ENCODE measurements at regions not wholly inside any gene's neighbourhood (a gene's known extent, or its start where the extent isn't known, plus 50 kb on each side); places are given as distances from the start of the nearest gene placed in this dataset.

- TF ChIP-seq, protein P1, sequence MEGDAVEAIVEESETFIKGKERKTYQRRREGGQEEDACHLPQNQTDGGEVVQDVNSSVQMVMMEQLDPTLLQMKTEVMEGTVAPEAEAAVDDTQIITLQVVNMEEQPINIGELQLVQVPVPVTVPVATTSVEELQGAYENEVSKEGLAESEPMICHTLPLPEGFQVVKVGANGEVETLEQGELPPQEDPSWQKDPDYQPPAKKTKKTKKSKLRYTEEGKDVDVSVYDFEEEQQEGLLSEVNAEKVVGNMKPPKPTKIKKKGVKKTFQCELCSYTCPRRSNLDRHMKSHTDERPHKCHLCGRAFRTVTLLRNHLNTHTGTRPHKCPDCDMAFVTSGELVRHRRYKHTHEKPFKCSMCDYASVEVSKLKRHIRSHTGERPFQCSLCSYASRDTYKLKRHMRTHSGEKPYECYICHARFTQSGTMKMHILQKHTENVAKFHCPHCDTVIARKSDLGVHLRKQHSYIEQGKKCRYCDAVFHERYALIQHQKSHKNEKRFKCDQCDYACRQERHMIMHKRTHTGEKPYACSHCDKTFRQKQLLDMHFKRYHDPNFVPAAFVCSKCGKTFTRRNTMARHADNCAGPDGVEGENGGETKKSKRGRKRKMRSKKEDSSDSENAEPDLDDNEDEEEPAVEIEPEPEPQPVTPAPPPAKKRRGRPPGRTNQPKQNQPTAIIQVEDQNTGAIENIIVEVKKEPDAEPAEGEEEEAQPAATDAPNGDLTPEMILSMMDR (IDR thresholded peaks at IDR 0.05), result no peak
- TF ChIP-seq POLR2A (IDR thresholded peaks at IDR 0.05), result no peak
These were observed 259.3 kb upstream of the AJAP1 start for GRCh38 chr1:4395158-4395557.
